ENCODE measurements at regions not wholly inside any gene's neighbourhood (a gene's known extent, or its start where the extent isn't known, plus 50 kb on each side); places are given as distances from the start of the nearest gene placed in this dataset.

GRCh38 chr22:46039535-46039934 lies 62.6 kb upstream of the WNT7B start:
- Histone ChIP-seq H3K27ac (ENCODE audit: low read depth, low read length, poor library complexity, severe bottlenecking) (no peak overlapping the region), H3K4me1 (ENCODE audit: insufficient read depth, low read length, poor library complexity, severe bottlenecking) (peaks cover 34% of the 10 kb centered on the region), H3K9me2 (ENCODE audit: insufficient read depth, low read length) (no peaks in the 10 kb centered on the region), H2AFZ (ENCODE audit: low read length) (no peak overlapping the region), H3K4me3 (ENCODE audit: low read depth, low read length, poor library complexity, severe bottlenecking) (no peak overlapping the region), H3K79me2 (ENCODE audit: insufficient read depth, low read depth, low read length) (no peaks in the 10 kb centered on the region), H3K9me3 (ENCODE audit: low read length) (no peaks in the 10 kb centered on the region), H3K4me2 (ENCODE audit: low read length) (no peak overlapping the region), H3K36me3 (ENCODE audit: insufficient read depth, low read length) (no peaks in the 10 kb centered on the region), H4K20me1 (ENCODE audit: insufficient read depth, low read length) (no peaks in the 10 kb centered on the region)
- BruUV-seq (replicated peaks): no TSS peak
- intact Hi-C loops (cut with micrococcal nuclease; ENCODE audit: unreplicated experiment): loop anchor here (10.0 kb wide), 1 partner anchor 255 kb away; the partner anchor contains the start of gene GTSE1
- POLR2A ChIA-PET: no interaction called here
- CTCF ChIA-PET (ENCODE audit: unreplicated experiment): no interaction called here
- no peak for TF ChIP-seq EZH2phosphoT487 (IDR thresholded peaks at IDR 0.05; ENCODE audit: borderline replicate concordance, low read depth, low read length)
- no peak for TF ChIP-seq CTCF (conservative IDR thresholded peaks at IDR 0.05; ENCODE audit: low read length)
- DNase-seq (ENCODE audit: low spot score): no peak

DNA sequence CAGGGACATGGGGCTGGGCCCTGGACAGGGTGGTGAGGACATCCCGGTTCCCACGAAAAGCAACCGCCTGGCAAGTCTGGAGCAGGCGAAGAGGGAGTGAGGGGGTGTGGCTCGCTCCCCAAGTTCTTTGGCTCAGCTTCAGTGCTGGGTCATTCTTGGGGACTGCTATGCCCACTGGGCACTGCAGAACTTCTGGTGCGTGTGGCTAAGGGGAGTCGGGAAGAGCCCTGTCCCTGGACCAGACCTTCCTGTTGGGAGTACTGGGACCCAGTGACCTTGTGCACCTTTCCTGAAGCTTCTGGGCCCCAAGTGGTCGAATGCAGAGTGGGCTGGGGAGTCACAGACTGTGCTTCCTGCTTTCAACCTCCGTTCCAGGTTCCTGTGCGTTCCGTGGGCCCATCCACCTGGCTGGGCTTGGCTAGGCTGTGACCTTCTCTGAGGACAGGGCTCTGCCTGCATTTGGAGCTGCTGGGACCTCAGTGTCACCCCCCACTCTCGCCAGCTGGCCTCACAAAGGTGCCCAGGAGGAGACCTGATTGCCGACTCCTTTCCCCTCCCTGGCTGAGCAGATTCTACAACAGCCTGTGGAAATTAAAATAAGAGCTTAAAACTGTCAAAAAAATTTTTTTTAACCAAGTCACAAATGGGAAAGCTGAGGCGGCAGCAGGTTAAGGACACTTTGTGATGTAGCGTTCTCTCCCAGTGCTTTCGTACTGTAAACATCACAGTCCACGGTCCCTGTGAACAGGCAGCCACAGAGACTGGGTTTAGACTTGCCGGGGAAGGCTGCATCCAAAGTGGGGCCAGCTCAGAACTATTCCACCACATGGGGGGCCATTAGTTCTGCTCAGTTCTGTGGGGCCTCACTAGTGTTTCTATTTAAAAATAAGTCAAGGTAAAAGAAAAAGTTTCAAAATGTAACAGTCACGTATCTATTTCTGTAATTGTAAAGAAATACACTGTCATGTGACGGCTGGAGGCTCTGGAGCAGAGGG lies 63.8 kb upstream of the WNT7B start:
- peak overlapping the region; percentile 88 for H2AFZ ChIP-seq (ENCODE audit: low read length)
- H4K20me1 ChIP-seq (ENCODE audit: insufficient read depth, low read length): no peaks in the 10 kb centered on the region
- H3K9me2 ChIP-seq (ENCODE audit: insufficient read depth, low read length): no peaks in the 10 kb centered on the region
- no peaks in the 10 kb centered on the region for H3K9me3 ChIP-seq (ENCODE audit: low read length)
- peak overlapping the region; percentile 37 for H3K4me2 ChIP-seq (ENCODE audit: low read length)
- intact Hi-C loops (cut with micrococcal nuclease; ENCODE audit: unreplicated experiment): no loop called here
- BruUV-seq (replicated peaks): no TSS peak
- no peak for TF ChIP-seq EZH2phosphoT487 (IDR thresholded peaks at IDR 0.05; ENCODE audit: borderline replicate concordance, low read depth, low read length)
- no peaks in the 10 kb centered on the region for H3K79me2 ChIP-seq (ENCODE audit: insufficient read depth, low read depth, low read length)
- DNase-seq (ENCODE audit: low spot score): peak; percentile 37
- no peak overlapping the region for H3K4me3 ChIP-seq (ENCODE audit: low read depth, low read length, poor library complexity, severe bottlenecking)
- H3K36me3 ChIP-seq (ENCODE audit: insufficient read depth, low read length): no peaks in the 10 kb centered on the region
- ChIA-PET CTCF (ENCODE audit: unreplicated experiment) (no interaction called here), POLR2A (interaction anchor here (0.5 to 0.8 kb wide), 2 partner anchors 14 to 275 kb away, joined by 3 read pairs; no protein-coding TSS in a partner anchor)
- no peak overlapping the region for H3K27ac ChIP-seq (ENCODE audit: low read depth, low read length, poor library complexity, severe bottlenecking)
- H3K4me1 ChIP-seq (ENCODE audit: insufficient read depth, low read length, poor library complexity, severe bottlenecking): peaks cover 29% of the 10 kb centered on the region

- Histone ChIP-seq H3K36me3 (ENCODE audit: insufficient read depth, low read length) (no peaks in the 10 kb centered on the region), H3K4me3 (ENCODE audit: low read depth, low read length, poor library complexity, severe bottlenecking) (no peak overlapping the region), H2AFZ (ENCODE audit: low read length) (peak overlapping the region; percentile 88), H3K27ac (ENCODE audit: low read depth, low read length, poor library complexity, severe bottlenecking) (no peak overlapping the region), H3K4me2 (ENCODE audit: low read length) (peak overlapping the region; percentile 37), H3K9me2 (ENCODE audit: insufficient read depth, low read length) (no peaks in the 10 kb centered on the region), H4K20me1 (ENCODE audit: insufficient read depth, low read length) (no peaks in the 10 kb centered on the region), H3K4me1 (ENCODE audit: insufficient read depth, low read length, poor library complexity, severe bottlenecking) (peaks cover 29% of the 10 kb centered on the region), H3K9me3 (ENCODE audit: low read length) (no peaks in the 10 kb centered on the region), H3K79me2 (ENCODE audit: insufficient read depth, low read depth, low read length) (no peaks in the 10 kb centered on the region)
- ChIA-PET POLR2A (interaction anchor here (0.7 kb wide), 1 partner anchor 198 kb away, joined by 3 read pairs; no protein-coding TSS in a partner anchor), CTCF (ENCODE audit: unreplicated experiment) (no interaction called here)
- no peak for TF ChIP-seq CTCF (conservative IDR thresholded peaks at IDR 0.05; ENCODE audit: low read length)
- TF ChIP-seq EZH2phosphoT487 (IDR thresholded peaks at IDR 0.05; ENCODE audit: borderline replicate concordance, low read depth, low read length): no peak
- intact Hi-C loops (cut with micrococcal nuclease; ENCODE audit: unreplicated experiment): no loop called here
- no TSS peak for BruUV-seq (replicated peaks)
- DNase-seq (ENCODE audit: low spot score): no peak
These were observed 64.7 kb upstream of the WNT7B start for GRCh38 chr22:46041642-46042041.

Measured in OCI-LY7 (cell line).